NCI-H2081 (cell line): ENCODE measurements at regions not wholly inside any gene's neighbourhood (a gene's known extent, or its start where the extent isn't known, plus 50 kb on each side); places are given as distances from the start of the nearest gene placed in this dataset.
"Not testable (repeated sequence)": the region's sequence is repeated elsewhere in the genome, so short reads cannot be mapped to it uniquely, and the experiment has no call there.

Experiments
- DNase-seq, 2 experiments: peaks; one replicate each; lab custom pipeline; 2025; lab: John Stamatoyannopoulos, UW

- DNase-seq = no peak
Observed at GRCh38 chr9:75282047-75282446, 193.7 kb downstream of the OSTF1 start.

- DNase-seq = no peak
Observed at GRCh38 chr9:75289332-75289731, 201.0 kb downstream of the OSTF1 start.

- no peak for DNase-seq
Observed at GRCh38 chr9:75299324-75299723, 211.0 kb downstream of the OSTF1 start.

- DNase-seq = no peak
Observed at GRCh38 chr9:75333624-75334023, 245.3 kb downstream of the OSTF1 start.

- no peak for DNase-seq
Observed at GRCh38 chr9:75358846-75359245, 270.5 kb downstream of the OSTF1 start.

- no peak for DNase-seq
Observed at GRCh38 chr9:75359638-75360037, 271.3 kb downstream of the OSTF1 start.

GRCh38 chr9:75360252-75360651 lies 271.9 kb downstream of the OSTF1 start:
- DNase-seq = no peak

GRCh38 chr9:75362446-75362845 lies 274.1 kb downstream of the OSTF1 start:
- not testable (repeated sequence) for DNase-seq

- no peak for DNase-seq
Observed at GRCh38 chr9:75365196-75365595, 276.9 kb downstream of the OSTF1 start.

GRCh38 chr9:75369989-75370388 lies 281.7 kb downstream of the OSTF1 start:
- DNase-seq = no peak

- DNase-seq = no peak
Observed at GRCh38 chr9:75372499-75373268, 284.4 kb downstream of the OSTF1 start.

GRCh38 chr9:75376680-75377254 lies 288.5 kb downstream of the OSTF1 start:
- no peak for DNase-seq

GRCh38 chr9:75378036-75378435 lies 289.7 kb downstream of the OSTF1 start:
- DNase-seq = no peak

GRCh38 chr9:75378926-75379325 lies 290.6 kb downstream of the OSTF1 start:
- no peak for DNase-seq

GRCh38 chr9:75382126-75382525 lies 293.8 kb downstream of the OSTF1 start:
- DNase-seq = no peak

GRCh38 chr9:75383420-75384034 lies 295.2 kb downstream of the OSTF1 start:
- not testable (repeated sequence) for DNase-seq

- no peak for DNase-seq
Observed at GRCh38 chr9:75385236-75385635, 296.9 kb downstream of the OSTF1 start.

- no peak for DNase-seq
Observed at GRCh38 chr9:75389101-75389500, 300.8 kb downstream of the OSTF1 start.

GRCh38 chr9:75390951-75391350 lies 302.6 kb downstream of the OSTF1 start:
- DNase-seq = no peak

- no peak for DNase-seq
Observed at GRCh38 chr9:75391497-75391896, 303.2 kb downstream of the OSTF1 start.

GRCh38 chr9:75395336-75395735 lies 307.0 kb downstream of the OSTF1 start:
- DNase-seq = no peak

- DNase-seq = no peak
Observed at GRCh38 chr9:75397836-75398235, 309.5 kb downstream of the OSTF1 start.

- DNase-seq = no peak
Observed at GRCh38 chr9:75408391-75408790, 320.1 kb downstream of the OSTF1 start.
